SK-N-MC (cell line): ENCODE measurements at regions not wholly inside any gene's neighbourhood (a gene's known extent, or its start where the extent isn't known, plus 50 kb on each side); places are given as distances from the start of the nearest gene placed in this dataset.

Experiments
- EZH2 ChIP-seq: fragments of 200-600 bp; sonication (generic); IDR thresholded peaks from one replicate; pipeline ENCODE4 v1.6.1; 2017; ENCODE audit warnings: antibody characterized with exemption
- POLR2AphosphoS5 ChIP-seq: IDR thresholded peaks from 2 replicates; pipeline ENCODE4 v1.6.1; 2012; ENCODE audit warnings: mild to moderate bottlenecking, low read depth, low read length, borderline replicate concordance

DNA sequence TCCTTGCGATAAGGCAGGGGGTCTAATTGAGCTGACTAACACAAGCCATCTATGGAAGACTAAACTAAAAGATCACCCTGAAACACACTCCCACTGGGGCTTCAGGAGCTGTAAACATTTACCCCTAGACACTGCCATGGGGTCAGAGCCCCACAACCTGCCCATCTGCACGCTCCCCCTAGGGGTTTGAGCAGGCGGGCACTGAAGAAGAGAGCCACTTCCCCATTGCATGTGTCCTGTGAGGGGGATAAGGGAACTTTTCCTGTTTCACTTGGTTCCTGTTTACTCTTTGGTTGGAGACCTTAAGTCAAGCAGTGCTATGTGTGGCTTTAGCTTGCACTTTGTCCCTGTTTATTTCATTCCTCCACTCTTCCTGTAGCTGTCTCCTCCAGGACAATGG is 1929.5 kb upstream of the CDH9 start:
- TF ChIP-seq POLR2AphosphoS5 (no peak), EZH2 (no peak)
